ENCODE measurements at regions not wholly inside any gene's neighbourhood (a gene's known extent, or its start where the extent isn't known, plus 50 kb on each side); places are given as distances from the start of the nearest gene placed in this dataset.

DNA sequence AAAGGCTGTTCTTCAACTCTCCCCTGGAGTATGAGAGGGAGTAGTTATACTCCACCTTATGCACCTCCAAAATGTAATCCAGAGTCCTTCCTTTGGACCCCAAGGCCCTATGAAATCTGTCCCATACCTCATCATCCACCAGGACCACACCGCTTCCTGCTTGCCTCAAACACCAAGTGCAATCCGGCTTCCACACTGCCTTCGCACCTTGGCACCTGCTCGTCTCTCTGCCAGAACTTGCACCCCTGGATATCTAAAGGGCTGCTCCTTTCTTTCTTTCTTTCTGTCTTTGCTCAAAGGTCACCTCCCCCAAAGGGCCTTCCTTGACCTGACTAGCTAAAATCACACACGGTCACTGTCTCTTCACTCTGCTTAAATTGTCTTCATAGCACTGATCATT lies 63.9 kb upstream of the SHB start:
- TF ChIP-seq EZH2 (IDR thresholded peaks at IDR 0.05) (no peak), POLR2AphosphoS5 (IDR thresholded peaks at IDR 0.05; ENCODE audit: borderline replicate concordance, low read depth, low read length) (no peak), FOXP2 (optimal IDR thresholded peaks at IDR 0.05; ENCODE audit: control extremely low read depth, extremely low read length, insufficient read depth) (no peak)

Measured in SK-N-MC (cell line).